B cell (primary cell): ENCODE measurements at regions not wholly inside any gene's neighbourhood (a gene's known extent, or its start where the extent isn't known, plus 50 kb on each side); places are given as distances from the start of the nearest gene placed in this dataset.

ENCODE experiments used
- ATAC-seq: fragments of 200-7000 bp; cut with Tn5 transposase; one replicate; pipeline ENCODE4 v1.10.0; 2021; ENCODE audit warnings: low read depth, mild to moderate bottlenecking, moderate number of reproducible peaks, moderate library complexity
- CTCF ChIA-PET: fragments of 350-600 bp; sonication (Branson Sonifier 250); formaldehyde crosslinking; loops from one replicate; lab custom pipeline; 2021; ENCODE audit warnings: antibody characterized with exemption, inconsistent platforms; lab: Charles Lee
- POLR2A ChIA-PET: fragments of 350-600 bp; sonication (Branson Sonifier 250); formaldehyde crosslinking; loops from one replicate; lab custom pipeline; 2021; ENCODE audit warnings: antibody characterized with exemption; lab: Charles Lee
- DNase-seq: peaks from one replicate; pipeline ENCODE4 v3.0.0; 2013
- H2AFZ ChIP-seq: 2 replicates; pipeline ENCODE4 v1.6.1; 2012; ENCODE audit warnings: mild to moderate bottlenecking, low read depth, low read length; ENCODE audit not compliant: insufficient read depth, poor library complexity, severe bottlenecking
- H3K27ac ChIP-seq, 2 donors: 1 replicate in 1 of 2; 2 replicates in 1 of 2; pipeline ENCODE4 v1.5.1; 2012 to 2013; ENCODE audit warnings: low read length in 2 of 2, mild to moderate bottlenecking in 2 of 2, moderate library complexity in 1 of 2
- H3K27me3 ChIP-seq, 4 experiments: fragments of 200-600 bp in 1 of 4; sonication (generic) in 1 of 4; replicated peaks in 1 of 4; 1 replicate in 2 of 4; 2 replicates in 2 of 4; pipeline versions ENCODE4 v1.6.1 to v1.7.0; 2013 to 2016; ENCODE audit warnings: low read length in 3 of 4, mild to moderate bottlenecking in 2 of 4, mixed read lengths in 1 of 4, moderate library complexity in 1 of 4; ENCODE audit not compliant: insufficient read depth in 4 of 4, control insufficient read depth in 3 of 4; ENCODE audit errors: control extremely low read depth in 1 of 4
- H3K36me3 ChIP-seq, 2 experiments: replicated peaks in 1 of 2; 1 replicate in 1 of 2; 2 replicates in 1 of 2; pipeline versions ENCODE4 v1.6.1 to v1.7.1; 2013; ENCODE audit warnings: low read length in 1 of 2; ENCODE audit not compliant: insufficient read depth in 2 of 2, control insufficient read depth in 1 of 2; ENCODE audit errors: control extremely low read depth in 1 of 2, extremely low read depth in 1 of 2
- H3K4me1 ChIP-seq, 2 donors: fragments of 200-600 bp in 1 of 2; sonication (generic) in 1 of 2; 1 replicate in 1 of 2; 2 replicates in 1 of 2; pipeline versions ENCODE4 v1.5.1 to v1.6.1; 2013 to 2017; ENCODE audit warnings: low read length in 2 of 2; ENCODE audit not compliant: control insufficient read depth in 2 of 2, insufficient read depth in 2 of 2
- H3K4me2 ChIP-seq: replicated peaks from 2 replicates; pipeline ENCODE3; 2012; ENCODE audit warnings: mild to moderate bottlenecking, low read depth, low read length; ENCODE audit not compliant: poor library complexity, severe bottlenecking
- H3K4me3 ChIP-seq, 5 experiments: fragments of 200-600 bp in 1 of 5; sonication (generic) in 1 of 5; 1 replicate in 3 of 5; 2 replicates in 2 of 5; pipeline versions ENCODE4 v1.5.1 to v1.7.0; 2011 to 2016; ENCODE audit warnings: low read length in 4 of 5, mild to moderate bottlenecking in 4 of 5, low read depth in 2 of 5, control low read depth in 1 of 5, moderate library complexity in 1 of 5; ENCODE audit not compliant: insufficient read depth in 1 of 5; ENCODE audit errors: control extremely low read depth in 1 of 5, extremely low read depth in 1 of 5
- H3K79me2 ChIP-seq: fragments of 200-600 bp; sonication (generic); one replicate; pipeline ENCODE4 v1.6.0; 2016; ENCODE audit warnings: low read length; ENCODE audit not compliant: control insufficient read depth, insufficient read depth
- H3K9ac ChIP-seq: fragments of 200-600 bp; sonication (generic); 2 replicates; pipeline ENCODE4 v1.6.1; 2017; ENCODE audit warnings: mild to moderate bottlenecking, low read length, moderate library complexity
- H3K9me3 ChIP-seq, 3 donors: one replicate each; pipeline versions ENCODE4 v1.6.1 to v1.7.1; 2013; ENCODE audit warnings: low read length in 2 of 3; ENCODE audit not compliant: control insufficient read depth in 2 of 3, insufficient read depth in 1 of 3; ENCODE audit errors: control extremely low read depth in 1 of 3
- H4K20me1 ChIP-seq: 2 replicates; pipeline ENCODE4 v1.6.0; 2012; ENCODE audit warnings: mild to moderate bottlenecking, low read length; ENCODE audit not compliant: insufficient read depth, control insufficient read depth, poor library complexity, severe bottlenecking
- H3K27ac Mint-ChIP-seq: one replicate; pipeline ENCODE4 v1.8.0; 2021; ENCODE audit warnings: mixed read lengths
- H3K27me3 Mint-ChIP-seq: one replicate; pipeline ENCODE4 v1.8.0; 2021; ENCODE audit warnings: mixed read lengths
- H3K4me1 Mint-ChIP-seq: one replicate; pipeline ENCODE4 v1.8.0; 2021; ENCODE audit warnings: mixed read lengths
- H3K4me3 Mint-ChIP-seq: one replicate; pipeline ENCODE4 v1.8.0; 2021; ENCODE audit warnings: mixed read lengths
- H3K9me3 Mint-ChIP-seq: one replicate; pipeline ENCODE4 v1.8.0; 2022; ENCODE audit warnings: mixed read lengths; ENCODE audit not compliant: insufficient read depth
- CTCF ChIP-seq: fragments of 200-600 bp; IDR thresholded peaks from one replicate; pipeline ENCODE4 v1.8.0; 2022; ENCODE audit warnings: antibody characterized with exemption, mild to moderate bottlenecking
- EZH2 ChIP-seq: IDR thresholded peaks from 2 replicates; pipeline ENCODE4 v1.6.1; 2012; ENCODE audit warnings: borderline replicate concordance, low read depth, mild to moderate bottlenecking, moderate library complexity, low read length; ENCODE audit not compliant: insufficient read depth, poor library complexity, severe bottlenecking
- WGBS: methylation state at CpG from one replicate; pipeline ENCODE4 v1.1.5; 2013; ENCODE audit warnings: missing lambda C conversion rate; ENCODE audit not compliant: insufficient coverage; 5-methylcytosine and 5-hydroxymethylcytosine counted together
- intact Hi-C: fragments of 100-400 bp; cut with micrococcal nuclease; formaldehyde crosslinking; loops from one replicate; pipeline ENCODE4 v1.10.0; 2022

- DNase-seq = no peak
- ChIA-PET CTCF (interaction anchor here (0.6 kb wide), 1 partner anchor 539 kb away, joined by 3 read pairs; no protein-coding TSS in a partner anchor), POLR2A (no interaction called here)
- Histone ChIP-seq H3K4me3 (no peak overlapping the region), H3K36me3 (no peaks in the 10 kb centered on the region), H3K9ac (no peak overlapping the region), H4K20me1 (no peaks in the 10 kb centered on the region), H3K9me3 (no peaks in the 10 kb centered on the region), H3K27ac (no peak overlapping the region), H3K27me3 (no peaks in the 10 kb centered on the region), H3K4me2 (no peak overlapping the region), H3K4me1 (no peaks in the 10 kb centered on the region), H2AFZ (no peak overlapping the region), H3K79me2 (no peaks in the 10 kb centered on the region)
- intact Hi-C loops = no loop called here
- Mint-ChIP-seq H3K27me3 (no peaks in the 10 kb centered on the region), H3K9me3 (no peaks in the 10 kb centered on the region), H3K4me1 (no peaks in the 10 kb centered on the region), H3K4me3 (no peak overlapping the region), H3K27ac (no peak overlapping the region)
- TF ChIP-seq EZH2 = no peak
- no peak for TF ChIP-seq CTCF
- 87% methylated on average over 4 of the region's 10 CpGs for WGBS
- ATAC-seq = no peak
These were observed 682.8 kb upstream of the NR2F2 start for GRCh38 chr15:95647531-95648277.

GRCh38 chr15:95653361-95653805 lies 677.1 kb upstream of the NR2F2 start:
- Histone ChIP-seq H3K9ac (no peak overlapping the region), H3K27me3 (no peaks in the 10 kb centered on the region), H3K4me2 (no peak overlapping the region), H3K36me3 (no peaks in the 10 kb centered on the region), H3K4me1 (no peaks in the 10 kb centered on the region), H3K27ac (no peak overlapping the region), H4K20me1 (no peaks in the 10 kb centered on the region), H3K79me2 (no peaks in the 10 kb centered on the region), H3K9me3 (no peaks in the 10 kb centered on the region), H3K4me3 (no peak overlapping the region), H2AFZ (no peak overlapping the region)
- H3K27ac Mint-ChIP-seq = no peak overlapping the region
- ATAC-seq (no peak), DNase-seq (no peak)
- WGBS = 100% methylated on average over 1 of the region's 8 CpGs
- intact Hi-C loops = no loop called here
- no peaks in the 10 kb centered on the region for H3K4me1 Mint-ChIP-seq
- peaks cover 6% of the 10 kb centered on the region for H3K9me3 Mint-ChIP-seq
- H3K27me3 Mint-ChIP-seq = no peaks in the 10 kb centered on the region
- POLR2A ChIA-PET = no interaction called here
- TF ChIP-seq EZH2 (no peak), CTCF (no peak)
- H3K4me3 Mint-ChIP-seq = no peak overlapping the region
- CTCF ChIA-PET = no interaction called here
